B cell (primary cell): ENCODE measurements at regions not wholly inside any gene's neighbourhood (a gene's known extent, or its start where the extent isn't known, plus 50 kb on each side); places are given as distances from the start of the nearest gene placed in this dataset.

ENCODE experiments used
- ATAC-seq: fragments of 200-7000 bp; cut with Tn5 transposase; one replicate; pipeline ENCODE4 v1.10.0; 2021; ENCODE audit warnings: low read depth, mild to moderate bottlenecking, moderate number of reproducible peaks, moderate library complexity
- CTCF ChIA-PET: fragments of 350-600 bp; sonication (Branson Sonifier 250); formaldehyde crosslinking; loops from one replicate; lab custom pipeline; 2021; ENCODE audit warnings: antibody characterized with exemption, inconsistent platforms; lab: Charles Lee
- POLR2A ChIA-PET: fragments of 350-600 bp; sonication (Branson Sonifier 250); formaldehyde crosslinking; loops from one replicate; lab custom pipeline; 2021; ENCODE audit warnings: antibody characterized with exemption; lab: Charles Lee
- DNase-seq: peaks from one replicate; pipeline ENCODE4 v3.0.0; 2013
- H2AFZ ChIP-seq: 2 replicates; pipeline ENCODE4 v1.6.1; 2012; ENCODE audit warnings: mild to moderate bottlenecking, low read depth, low read length; ENCODE audit not compliant: insufficient read depth, poor library complexity, severe bottlenecking
- H3K27ac ChIP-seq, 2 donors: 1 replicate in 1 of 2; 2 replicates in 1 of 2; pipeline ENCODE4 v1.5.1; 2012 to 2013; ENCODE audit warnings: low read length in 2 of 2, mild to moderate bottlenecking in 2 of 2, moderate library complexity in 1 of 2
- H3K27me3 ChIP-seq, 4 experiments: fragments of 200-600 bp in 1 of 4; sonication (generic) in 1 of 4; replicated peaks in 1 of 4; 1 replicate in 2 of 4; 2 replicates in 2 of 4; pipeline versions ENCODE4 v1.6.1 to v1.7.0; 2013 to 2016; ENCODE audit warnings: low read length in 3 of 4, mild to moderate bottlenecking in 2 of 4, mixed read lengths in 1 of 4, moderate library complexity in 1 of 4; ENCODE audit not compliant: insufficient read depth in 4 of 4, control insufficient read depth in 3 of 4; ENCODE audit errors: control extremely low read depth in 1 of 4
- H3K36me3 ChIP-seq, 2 experiments: replicated peaks in 1 of 2; 1 replicate in 1 of 2; 2 replicates in 1 of 2; pipeline versions ENCODE4 v1.6.1 to v1.7.1; 2013; ENCODE audit warnings: low read length in 1 of 2; ENCODE audit not compliant: insufficient read depth in 2 of 2, control insufficient read depth in 1 of 2; ENCODE audit errors: control extremely low read depth in 1 of 2, extremely low read depth in 1 of 2
- H3K4me1 ChIP-seq, 2 donors: fragments of 200-600 bp in 1 of 2; sonication (generic) in 1 of 2; 1 replicate in 1 of 2; 2 replicates in 1 of 2; pipeline versions ENCODE4 v1.5.1 to v1.6.1; 2013 to 2017; ENCODE audit warnings: low read length in 2 of 2; ENCODE audit not compliant: control insufficient read depth in 2 of 2, insufficient read depth in 2 of 2
- H3K4me2 ChIP-seq: replicated peaks from 2 replicates; pipeline ENCODE3; 2012; ENCODE audit warnings: mild to moderate bottlenecking, low read depth, low read length; ENCODE audit not compliant: poor library complexity, severe bottlenecking
- H3K4me3 ChIP-seq, 5 experiments: fragments of 200-600 bp in 1 of 5; sonication (generic) in 1 of 5; 1 replicate in 3 of 5; 2 replicates in 2 of 5; pipeline versions ENCODE4 v1.5.1 to v1.7.0; 2011 to 2016; ENCODE audit warnings: low read length in 4 of 5, mild to moderate bottlenecking in 4 of 5, low read depth in 2 of 5, control low read depth in 1 of 5, moderate library complexity in 1 of 5; ENCODE audit not compliant: insufficient read depth in 1 of 5; ENCODE audit errors: control extremely low read depth in 1 of 5, extremely low read depth in 1 of 5
- H3K79me2 ChIP-seq: fragments of 200-600 bp; sonication (generic); one replicate; pipeline ENCODE4 v1.6.0; 2016; ENCODE audit warnings: low read length; ENCODE audit not compliant: control insufficient read depth, insufficient read depth
- H3K9ac ChIP-seq: fragments of 200-600 bp; sonication (generic); 2 replicates; pipeline ENCODE4 v1.6.1; 2017; ENCODE audit warnings: mild to moderate bottlenecking, low read length, moderate library complexity
- H3K9me3 ChIP-seq, 3 donors: one replicate each; pipeline versions ENCODE4 v1.6.1 to v1.7.1; 2013; ENCODE audit warnings: low read length in 2 of 3; ENCODE audit not compliant: control insufficient read depth in 2 of 3, insufficient read depth in 1 of 3; ENCODE audit errors: control extremely low read depth in 1 of 3
- H4K20me1 ChIP-seq: 2 replicates; pipeline ENCODE4 v1.6.0; 2012; ENCODE audit warnings: mild to moderate bottlenecking, low read length; ENCODE audit not compliant: insufficient read depth, control insufficient read depth, poor library complexity, severe bottlenecking
- H3K27ac Mint-ChIP-seq: one replicate; pipeline ENCODE4 v1.8.0; 2021; ENCODE audit warnings: mixed read lengths
- H3K27me3 Mint-ChIP-seq: one replicate; pipeline ENCODE4 v1.8.0; 2021; ENCODE audit warnings: mixed read lengths
- H3K4me1 Mint-ChIP-seq: one replicate; pipeline ENCODE4 v1.8.0; 2021; ENCODE audit warnings: mixed read lengths
- H3K4me3 Mint-ChIP-seq: one replicate; pipeline ENCODE4 v1.8.0; 2021; ENCODE audit warnings: mixed read lengths
- H3K9me3 Mint-ChIP-seq: one replicate; pipeline ENCODE4 v1.8.0; 2022; ENCODE audit warnings: mixed read lengths; ENCODE audit not compliant: insufficient read depth
- CTCF ChIP-seq: fragments of 200-600 bp; IDR thresholded peaks from one replicate; pipeline ENCODE4 v1.8.0; 2022; ENCODE audit warnings: antibody characterized with exemption, mild to moderate bottlenecking
- EZH2 ChIP-seq: IDR thresholded peaks from 2 replicates; pipeline ENCODE4 v1.6.1; 2012; ENCODE audit warnings: borderline replicate concordance, low read depth, mild to moderate bottlenecking, moderate library complexity, low read length; ENCODE audit not compliant: insufficient read depth, poor library complexity, severe bottlenecking
- WGBS: methylation state at CpG from one replicate; pipeline ENCODE4 v1.1.5; 2013; ENCODE audit warnings: missing lambda C conversion rate; ENCODE audit not compliant: insufficient coverage; 5-methylcytosine and 5-hydroxymethylcytosine counted together
- intact Hi-C: fragments of 100-400 bp; cut with micrococcal nuclease; formaldehyde crosslinking; loops from one replicate; pipeline ENCODE4 v1.10.0; 2022

GRCh38 chr2:237235383-237236095 lies 149.8 kb downstream of the COPS8 start:
- intact Hi-C loops = no loop called here
- H3K79me2 ChIP-seq = no peaks in the 10 kb centered on the region
- no peak overlapping the region for H3K4me3 Mint-ChIP-seq
- no peak overlapping the region for H3K27ac ChIP-seq
- CTCF ChIA-PET = no interaction called here
- POLR2A ChIA-PET = no interaction called here
- H3K4me2 ChIP-seq = no peak overlapping the region
- 88% methylated on average over 3 of the region's 6 CpGs for WGBS
- no peak overlapping the region for H2AFZ ChIP-seq
- peaks cover 0 to 5% (median 0%) of the 10 kb centered on the region in 3 donors for H3K9me3 ChIP-seq
- TF ChIP-seq CTCF (no peak), EZH2 (no peak)
- no peak overlapping the region for H3K9ac ChIP-seq
- H3K27me3 Mint-ChIP-seq = peaks cover 18% of the 10 kb centered on the region
- H3K4me3 ChIP-seq = no peak overlapping the region
- H3K27ac Mint-ChIP-seq = no peak overlapping the region
- ATAC-seq = no peak
- H3K9me3 Mint-ChIP-seq = no peaks in the 10 kb centered on the region
- H4K20me1 ChIP-seq = no peaks in the 10 kb centered on the region
- no peak for DNase-seq
- H3K27me3 ChIP-seq = no peaks in the 10 kb centered on the region
- H3K36me3 ChIP-seq = no peaks in the 10 kb centered on the region
- H3K4me1 ChIP-seq = no peaks in the 10 kb centered on the region
- no peaks in the 10 kb centered on the region for H3K4me1 Mint-ChIP-seq

- Histone ChIP-seq H3K27ac (no peak overlapping the region), H3K4me2 (no peak overlapping the region), H3K4me3 (no peak overlapping the region), H3K36me3 (no peaks in the 10 kb centered on the region), H3K79me2 (no peaks in the 10 kb centered on the region), H3K9me3 (peaks cover 0 to 5% (median 2%) of the 10 kb centered on the region in 3 donors), H2AFZ (no peak overlapping the region), H4K20me1 (no peaks in the 10 kb centered on the region), H3K4me1 (no peaks in the 10 kb centered on the region), H3K9ac (no peak overlapping the region), H3K27me3 (no peaks in the 10 kb centered on the region)
- no peak overlapping the region for H3K4me3 Mint-ChIP-seq
- ChIA-PET POLR2A (no interaction called here), CTCF (no interaction called here)
- TF ChIP-seq CTCF = no peak
- no peak for TF ChIP-seq EZH2
- WGBS = 94% methylated on average over 2 of the region's 2 CpGs
- H3K4me1 Mint-ChIP-seq = no peaks in the 10 kb centered on the region
- H3K27me3 Mint-ChIP-seq = peaks cover 15% of the 10 kb centered on the region
- DNase-seq (no peak), ATAC-seq (no peak)
- no peaks in the 10 kb centered on the region for H3K9me3 Mint-ChIP-seq
- H3K27ac Mint-ChIP-seq = no peak overlapping the region
- intact Hi-C loops = no loop called here
These were observed 150.5 kb downstream of the COPS8 start for GRCh38 chr2:237236188-237236587.
